ENCODE measurements at regions not wholly inside any gene's neighbourhood (a gene's known extent, or its start where the extent isn't known, plus 50 kb on each side); places are given as distances from the start of the nearest gene placed in this dataset.

- TF ChIP-seq SP4 (IDR thresholded peaks at IDR 0.05; ENCODE audit: low read length) (no peak), CHD2 (IDR thresholded peaks at IDR 0.05; ENCODE audit: low read length) (no peak), HDAC2 (IDR thresholded peaks at IDR 0.05; ENCODE audit: borderline replicate concordance in 1 of 2, low read depth in 2 of 2, low read length in 2 of 2) (no peak), EP300 (IDR thresholded peaks at IDR 0.05; ENCODE audit: borderline replicate concordance in 1 of 2, low read depth in 2 of 2, low read length in 2 of 2) (no peak)
Observed at GRCh38 chr4:32032136-32032672, 1312.0 kb downstream of the PCDH7 start (continued).
